Mesodermal cell (in vitro differentiated cells): ENCODE measurements at regions not wholly inside any gene's neighbourhood (a gene's known extent, or its start where the extent isn't known, plus 50 kb on each side); places are given as distances from the start of the nearest gene placed in this dataset.

Experiments
- H3K27ac ChIP-seq: 2 replicates; pipeline ENCODE4 v1.7.0; 2013; ENCODE audit warnings: mild to moderate bottlenecking, low read depth, low read length, moderate library complexity; ENCODE audit not compliant: severe bottlenecking
- H3K36me3 ChIP-seq: 2 replicates; pipeline ENCODE4 v1.7.1; 2013; ENCODE audit warnings: mild to moderate bottlenecking, low read length, moderate library complexity; ENCODE audit not compliant: control insufficient read depth, insufficient read depth
- H3K4me1 ChIP-seq: one replicate; pipeline ENCODE4 v1.7.1; 2013; ENCODE audit warnings: mild to moderate bottlenecking, low read length; ENCODE audit not compliant: insufficient read depth, control insufficient read depth, poor library complexity, severe bottlenecking
- H3K4me3 ChIP-seq: 2 replicates; pipeline ENCODE4 v1.7.0; 2013; ENCODE audit warnings: low read length, control low read depth, mild to moderate bottlenecking; ENCODE audit not compliant: insufficient read depth, poor library complexity, severe bottlenecking; ENCODE audit errors: extremely low read depth
- H3K9me3 ChIP-seq: 2 replicates; pipeline ENCODE4 v1.7.1; 2013; ENCODE audit warnings: mild to moderate bottlenecking, low read length, moderate library complexity; ENCODE audit not compliant: control insufficient read depth
- WGBS, 2 experiments: methylation state at CpG; one replicate each; pipeline ENCODE4 v1.1.5; 2013; ENCODE audit warnings: missing lambda C conversion rate in 2 of 2; ENCODE audit not compliant: insufficient coverage in 2 of 2; 5-methylcytosine and 5-hydroxymethylcytosine counted together

- H3K36me3 ChIP-seq: no peaks in the 10 kb centered on the region
- H3K27ac ChIP-seq: no peak overlapping the region
- H3K4me3 ChIP-seq: no peak overlapping the region
- no peaks in the 10 kb centered on the region for H3K9me3 ChIP-seq
- no peaks in the 10 kb centered on the region for H3K4me1 ChIP-seq
- 80% methylated on average over 1 of the region's 1 CpG; no CpG with 5 or more reads in 1 of the 2 experiments for WGBS, 2 experiments
Measured at GRCh38 chr12:87794854-87795253, 234.3 kb downstream of the C12orf50 start.

GRCh38 chr12:87793131-87793530 is 236.1 kb downstream of the C12orf50 start:
- no peaks in the 10 kb centered on the region for H3K36me3 ChIP-seq

GRCh38 chr12:87784350-87784749 is 244.9 kb downstream of the C12orf50 start:
- Histone ChIP-seq H3K9me3 (no peaks in the 10 kb centered on the region), H3K36me3 (no peaks in the 10 kb centered on the region), H3K4me3 (no peak overlapping the region), H3K27ac (no peak overlapping the region), H3K4me1 (peaks cover 5% of the 10 kb centered on the region)
- whole genome bisulfite sequencing, 2 experiments: 90 to 96% methylated on average over 6 to 12 of the region's 21 CpGs

More at GRCh38 chr12:87793131-87793530, 236.1 kb downstream of the C12orf50 start:
- Histone ChIP-seq H3K9me3 (no peaks in the 10 kb centered on the region), H3K4me3 (no peak overlapping the region), H3K27ac (no peak overlapping the region), H3K4me1 (no peaks in the 10 kb centered on the region)
- WGBS, 2 experiments: 80 to 96% methylated on average over 1 to 2 of the region's 2 CpGs

- Histone ChIP-seq H3K27ac (no peak overlapping the region), H3K4me3 (no peak overlapping the region), H3K36me3 (no peaks in the 10 kb centered on the region), H3K4me1 (peaks cover 9% of the 10 kb centered on the region), H3K9me3 (no peaks in the 10 kb centered on the region)
- WGBS, 2 experiments: 93 to 98% methylated on average over 3 to 6 of the region's 8 CpGs
Measured at GRCh38 chr12:87783467-87783866, 245.7 kb downstream of the C12orf50 start.

GRCh38 chr12:87782838-87783237 is 246.4 kb downstream of the C12orf50 start:
- Histone ChIP-seq H3K4me1 (peaks cover 9% of the 10 kb centered on the region), H3K36me3 (no peaks in the 10 kb centered on the region), H3K4me3 (no peak overlapping the region), H3K27ac (no peak overlapping the region), H3K9me3 (no peaks in the 10 kb centered on the region)
- 86 to 91% methylated on average over 2 to 3 of the region's 3 CpGs for WGBS, 2 experiments

- H3K4me3 ChIP-seq: no peak overlapping the region
- WGBS, 2 experiments: 84 to 90% methylated on average over 1 to 2 of the region's 2 CpGs
- no peaks in the 10 kb centered on the region for H3K9me3 ChIP-seq
- no peaks in the 10 kb centered on the region for H3K36me3 ChIP-seq
- H3K27ac ChIP-seq: no peak overlapping the region
- H3K4me1 ChIP-seq: peaks cover 13% of the 10 kb centered on the region
Measured at GRCh38 chr12:87779858-87780498, 249.2 kb downstream of the C12orf50 start.

GRCh38 chr12:87779016-87779415 is 250.2 kb downstream of the C12orf50 start:
- Histone ChIP-seq H3K36me3 (no peaks in the 10 kb centered on the region), H3K27ac (no peak overlapping the region), H3K9me3 (no peaks in the 10 kb centered on the region), H3K4me1 (peaks cover 13% of the 10 kb centered on the region), H3K4me3 (no peak overlapping the region)
- 76 to 83% methylated on average over 2 of the region's 2 CpGs for WGBS, 2 experiments

- H3K27ac ChIP-seq: no peak overlapping the region
- no peaks in the 10 kb centered on the region for H3K9me3 ChIP-seq
- WGBS, 2 experiments: 80 to 100% methylated on average over 1 of the region's 1 CpG
- no peak overlapping the region for H3K4me3 ChIP-seq
- H3K4me1 ChIP-seq: peaks cover 13% of the 10 kb centered on the region
- no peaks in the 10 kb centered on the region for H3K36me3 ChIP-seq
Measured at GRCh38 chr12:87778065-87778464, 251.1 kb downstream of the C12orf50 start.

GRCh38 chr12:87775784-87776183 is 253.4 kb downstream of the C12orf50 start:
- Histone ChIP-seq H3K4me3 (no peak overlapping the region), H3K36me3 (no peaks in the 10 kb centered on the region), H3K4me1 (peaks cover 13% of the 10 kb centered on the region), H3K9me3 (no peaks in the 10 kb centered on the region), H3K27ac (no peak overlapping the region)

- Histone ChIP-seq H3K4me3 (no peak overlapping the region), H3K4me1 (peaks cover 13% of the 10 kb centered on the region), H3K36me3 (no peaks in the 10 kb centered on the region), H3K27ac (no peak overlapping the region), H3K9me3 (no peaks in the 10 kb centered on the region)
Measured at GRCh38 chr12:87775051-87775450, 254.2 kb downstream of the C12orf50 start.

GRCh38 chr12:87772401-87772800 is 256.8 kb downstream of the C12orf50 start:
- Histone ChIP-seq H3K36me3 (no peaks in the 10 kb centered on the region), H3K4me3 (no peak overlapping the region), H3K27ac (no peak overlapping the region), H3K4me1 (peaks cover 4% of the 10 kb centered on the region), H3K9me3 (no peaks in the 10 kb centered on the region)
- no CpG with 5 or more reads among the region's 2 CpGs for WGBS, 2 experiments
